GM13977 (cell line): ENCODE measurements at regions not wholly inside any gene's neighbourhood (a gene's known extent, or its start where the extent isn't known, plus 50 kb on each side); places are given as distances from the start of the nearest gene placed in this dataset.
A peak's percentile ranks its signal among the peaks of the same experiment; 100 is the strongest.

Experiments
- DNase-seq: peaks from one replicate; pipeline ENCODE4 v3.0.0; 2012; ENCODE audit warnings: low spot score
- CTCF ChIP-seq: IDR thresholded peaks from 2 replicates; pipeline ENCODE4 v1.5.1; 2012; ENCODE audit warnings: mild to moderate bottlenecking, control low read depth; ENCODE audit not compliant: insufficient read depth; ENCODE audit errors: extremely low read depth, missing control alignments
- in situ Hi-C: fragments of 300-500 bp; cut with MboI; formaldehyde crosslinking; loops from one replicate; pipeline ENCODE4 v1.12.0; 2022; ENCODE audit warnings: low sequenced_read_pairs, low pct_unique_long_range_greater_than_20kb, mixed read lengths, inconsistent platforms; ENCODE audit not compliant: unreplicated experiment

- TF ChIP-seq CTCF = no peak
- DNase-seq = no peak
- in situ Hi-C loops = no loop called here
Observed at GRCh38 chr7:26492816-26493215, 201.2 kb downstream of the SNX10 start.

DNA sequence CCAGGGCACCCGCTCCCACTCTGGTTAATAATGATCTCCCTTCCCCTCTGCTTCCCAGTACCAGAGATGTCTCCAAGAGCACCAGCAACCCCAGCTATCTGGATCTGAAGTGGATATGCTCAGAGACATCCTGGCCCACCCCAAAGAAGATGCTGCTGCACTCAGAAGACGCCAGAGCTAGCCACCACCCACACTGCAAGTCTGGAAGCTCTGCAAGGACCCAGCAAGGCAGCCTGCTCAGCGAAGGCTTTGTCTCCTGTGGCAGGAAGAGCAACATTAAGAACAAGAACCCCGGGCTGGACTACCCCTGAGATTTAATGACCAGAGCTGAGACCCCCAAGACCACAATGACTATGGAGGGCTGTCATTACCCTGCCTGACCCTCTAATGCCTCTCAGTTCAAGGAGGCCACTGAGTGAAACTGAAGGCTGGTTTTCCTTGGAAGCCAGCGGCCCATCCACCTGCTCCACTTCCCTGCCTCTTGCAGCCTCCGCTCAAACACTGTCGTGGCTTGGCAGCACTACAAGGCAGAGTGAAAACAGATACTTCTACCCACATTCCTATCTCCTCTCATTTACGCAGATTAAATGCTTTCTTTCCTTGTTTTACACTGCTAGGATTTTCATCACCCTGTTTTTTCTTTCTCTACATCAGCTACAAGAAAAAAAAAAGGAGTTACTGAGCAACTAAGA, 202.2 kb downstream of the SNX10 start:
- no peak for DNase-seq
- TF ChIP-seq CTCF = no peak
- in situ Hi-C loops = no loop called here

DNA sequence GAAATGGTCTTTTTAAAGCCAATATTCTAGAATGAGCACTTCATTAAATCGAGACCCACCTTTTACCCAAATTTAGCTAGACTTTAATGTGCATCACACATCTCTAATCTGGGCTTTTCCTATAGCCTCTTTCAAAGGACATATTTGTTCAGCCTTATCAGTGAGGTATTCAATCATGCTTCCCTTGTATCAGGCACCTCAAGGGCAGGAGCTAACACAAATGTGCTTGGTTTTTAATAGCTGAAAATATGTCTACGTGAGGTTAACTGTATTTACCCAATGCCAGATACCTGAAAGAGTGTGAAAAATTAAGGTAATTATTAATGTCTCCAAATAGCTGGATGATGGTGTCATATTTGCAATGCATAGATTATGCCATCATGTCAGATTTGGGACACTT, 203.9 kb downstream of the SNX10 start:
- in situ Hi-C loops = no loop called here
- TF ChIP-seq CTCF = no peak
- DNase-seq = no peak

DNA sequence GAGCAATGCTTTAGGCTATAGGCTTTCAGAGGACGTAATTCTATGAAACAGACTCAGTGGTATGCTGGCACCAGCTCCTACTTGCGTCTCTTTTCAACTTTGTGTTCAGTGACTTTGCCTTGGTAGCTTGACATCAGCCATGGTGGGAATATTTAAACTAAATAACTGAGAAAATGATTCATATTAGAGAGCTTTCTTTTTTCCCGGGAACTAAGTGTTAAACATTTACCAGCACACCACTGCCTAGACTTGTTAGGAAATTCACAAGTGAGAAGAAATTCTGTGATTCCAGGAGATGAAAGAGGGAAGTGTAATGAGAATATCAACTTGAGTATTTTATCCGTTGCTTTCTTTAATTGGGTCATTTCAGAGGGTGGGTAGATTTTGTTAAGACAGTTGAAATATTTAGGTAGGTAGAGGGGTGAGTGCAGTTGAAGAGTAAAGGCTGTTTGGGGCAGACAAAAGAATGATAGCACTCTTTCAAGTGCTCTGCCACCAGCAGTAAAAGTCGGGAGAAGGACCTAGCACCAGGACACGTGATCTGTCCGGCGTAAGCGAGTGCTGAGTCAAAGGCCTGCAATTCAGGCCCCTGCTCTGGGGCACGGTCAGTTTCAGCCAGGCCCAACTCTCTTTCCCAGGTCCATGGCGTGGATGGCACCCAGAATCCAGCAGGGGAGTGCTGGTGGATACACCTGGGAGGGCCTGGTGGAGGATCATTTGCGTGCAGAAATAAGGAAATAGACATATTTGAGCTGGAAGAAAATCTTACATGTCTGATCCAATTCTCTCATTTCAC, 206.3 kb downstream of the SNX10 start:
- no peak for TF ChIP-seq CTCF
- DNase-seq = no peak
- in situ Hi-C loops = no loop called here

DNA sequence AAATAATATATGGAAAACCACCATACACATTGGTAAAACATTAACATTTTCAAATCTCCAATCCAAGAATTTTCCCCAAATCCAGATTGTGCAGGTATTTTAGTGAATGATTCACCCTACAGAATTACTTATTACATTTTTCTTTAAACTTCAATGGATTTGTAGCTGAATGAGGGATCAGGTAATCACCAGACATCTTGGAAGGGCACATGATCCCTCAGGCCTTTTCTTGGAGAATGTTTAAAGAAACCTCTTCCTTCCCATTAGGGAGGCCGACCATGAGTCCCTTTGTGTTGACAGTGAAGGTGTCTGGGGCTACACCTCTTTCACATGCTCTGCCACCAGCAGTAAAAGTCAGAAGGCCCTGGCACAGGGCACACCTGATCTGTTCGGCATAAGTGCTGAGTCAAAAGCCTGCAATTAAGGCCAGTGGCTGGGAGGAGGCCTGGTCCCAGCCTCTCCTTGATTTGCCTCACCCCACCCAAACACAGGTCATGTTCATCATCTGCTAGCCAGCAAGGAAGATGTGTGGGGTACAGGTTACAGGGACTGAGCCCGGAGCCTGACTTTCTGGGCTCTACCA, 207.7 kb downstream of the SNX10 start:
- TF ChIP-seq CTCF = no peak
- in situ Hi-C loops = no loop called here
- no peak for DNase-seq

GRCh38 chr7:26500749-26501352, 209.2 kb downstream of the SNX10 start:
- in situ Hi-C loops = loop anchor here (10.0 to 25.0 kb wide), 2 partner anchors 126 to 414 kb away; no protein-coding TSS in a partner anchor
- peak; percentile 71 for TF ChIP-seq CTCF
- DNase-seq = peak; percentile 61
